NB4 (cell line): ENCODE measurements at regions not wholly inside any gene's neighbourhood (a gene's known extent, or its start where the extent isn't known, plus 50 kb on each side); places are given as distances from the start of the nearest gene placed in this dataset.
"Not testable (repeated sequence)": the region's sequence is repeated elsewhere in the genome, so short reads cannot be mapped to it uniquely, and the experiment has no call there.

Source experiments
- DNase-seq: peaks from one replicate; pipeline ENCODE4 v3.0.0; 2010; ENCODE audit warnings: low read depth
- H3K4me3 ChIP-seq: one replicate; pipeline ENCODE4 v1.5.1; 2011; ENCODE audit warnings: mild to moderate bottlenecking, low read depth, low read length, moderate library complexity
- CTCF ChIP-seq: IDR thresholded peaks from one replicate; pipeline ENCODE4 v1.5.1; 2012; ENCODE audit warnings: low read depth, low read length
- MAX ChIP-seq: IDR thresholded peaks from 2 replicates; pipeline ENCODE4 v1.6.1; 2011; ENCODE audit warnings: low read depth, low read length
- MYC ChIP-seq: IDR thresholded peaks from 2 replicates; pipeline ENCODE4 v1.6.1; 2011; ENCODE audit warnings: low read depth, low read length
- POLR2A ChIP-seq: IDR thresholded peaks from 2 replicates; pipeline ENCODE4 v1.6.1; 2011; ENCODE audit warnings: mild to moderate bottlenecking; ENCODE audit not compliant: insufficient read length; ENCODE audit errors: extremely low read depth

GRCh38 chrX:40530509-40530908 lies 50.3 kb upstream of the ATP6AP2 start:
- DNase-seq = no peak
- H3K4me3 ChIP-seq = no peak overlapping the region
- no peak for TF ChIP-seq POLR2A
- TF ChIP-seq MYC = no peak
- TF ChIP-seq CTCF = no peak
- TF ChIP-seq MAX = no peak

GRCh38 chrX:40527543-40527942 lies 53.2 kb upstream of the ATP6AP2 start:
- TF ChIP-seq CTCF (no peak), MAX (no peak), MYC (no peak), POLR2A (no peak)
- H3K4me3 ChIP-seq = no peak overlapping the region
- DNase-seq = no peak

GRCh38 chrX:40526412-40526811 lies 54.4 kb upstream of the ATP6AP2 start:
- no peak overlapping the region for H3K4me3 ChIP-seq
- DNase-seq = no peak
- no peak for TF ChIP-seq MAX
- TF ChIP-seq CTCF = no peak
- no peak for TF ChIP-seq MYC
- no peak for TF ChIP-seq POLR2A

- not testable (repeated sequence) for H3K4me3 ChIP-seq, DNase-seq
Observed at GRCh38 chrX:40525901-40526300, 54.9 kb upstream of the ATP6AP2 start.

GRCh38 chrX:40524423-40524822 lies 56.3 kb upstream of the ATP6AP2 start:
- DNase-seq = no peak
- no peak overlapping the region for H3K4me3 ChIP-seq
- TF ChIP-seq MAX = no peak
- no peak for TF ChIP-seq CTCF
- no peak for TF ChIP-seq MYC
- no peak for TF ChIP-seq POLR2A

GRCh38 chrX:40523852-40524251 lies 56.9 kb upstream of the ATP6AP2 start:
- DNase-seq = no peak
- TF ChIP-seq POLR2A (no peak), MYC (no peak), CTCF (no peak), MAX (no peak)
- H3K4me3 ChIP-seq = no peak overlapping the region
